Mucosa of descending colon (tissue), 3 donors: ENCODE measurements at regions not wholly inside any gene's neighbourhood (a gene's known extent, or its start where the extent isn't known, plus 50 kb on each side); places are given as distances from the start of the nearest gene placed in this dataset.

Source experiments
- ATAC-seq: fragments of 200-7000 bp; cut with Tn5 transposase; one replicate; pipeline ENCODE4 v1.9.1; 2020; ENCODE audit warnings: mild to moderate bottlenecking, moderate library complexity
- DNase-seq, 3 donors: peaks; one replicate each; pipeline ENCODE4 v3.0.0-alpha.2; 2020
- H3K36me3 ChIP-seq: fragments of 200-600 bp; one replicate; pipeline ENCODE4 v1.8.0; 2021; ENCODE audit warnings: low read depth, mild to moderate bottlenecking
- H3K4me1 ChIP-seq: fragments of 200-600 bp; one replicate; pipeline ENCODE4 v1.8.0; 2021; ENCODE audit warnings: low read depth, mild to moderate bottlenecking
- H3K4me3 ChIP-seq: fragments of 200-600 bp; one replicate; pipeline ENCODE4 v1.8.0; 2021; ENCODE audit warnings: mild to moderate bottlenecking
- H3K9me3 ChIP-seq: fragments of 200-600 bp; one replicate; pipeline ENCODE4 v1.8.0; 2021; ENCODE audit warnings: mild to moderate bottlenecking
- CTCF ChIP-seq: fragments of 200-600 bp; IDR thresholded peaks from one replicate; pipeline ENCODE4 v1.8.0; 2022; ENCODE audit warnings: antibody characterized with exemption, mild to moderate bottlenecking
- intact Hi-C, 2 donors: fragments of 100-400 bp; cut with DNase I in 1 of 2; cut with micrococcal nuclease in 1 of 2; formaldehyde crosslinking; loops; one replicate each; pipeline versions ENCODE4 v1.11.0 to v1.11.1; 2022; cut with DNase I, micrococcal nuclease
- donor health status: DM: no; HTN: no; CAD: no; lungs with moderate emphysema.
- donor health status: DM: no; HTN: no; CAD: no.
- donor health status: DM: no; HTN: yes; CAD: no.

- Histone ChIP-seq H3K4me1 (peaks cover 5% of the 10 kb centered on the region), H3K4me3 (no peak overlapping the region), H3K36me3 (no peaks in the 10 kb centered on the region), H3K9me3 (no peaks in the 10 kb centered on the region)
- DNase-seq = peak in 1 of 3 donors; percentile 7
- TF ChIP-seq CTCF = no peak
- intact Hi-C loops = no loop called here
- ATAC-seq = peak; percentile 72
These were observed 179.5 kb upstream of the RNF32 start for GRCh38 chr7:156460858-156461627.

DNA sequence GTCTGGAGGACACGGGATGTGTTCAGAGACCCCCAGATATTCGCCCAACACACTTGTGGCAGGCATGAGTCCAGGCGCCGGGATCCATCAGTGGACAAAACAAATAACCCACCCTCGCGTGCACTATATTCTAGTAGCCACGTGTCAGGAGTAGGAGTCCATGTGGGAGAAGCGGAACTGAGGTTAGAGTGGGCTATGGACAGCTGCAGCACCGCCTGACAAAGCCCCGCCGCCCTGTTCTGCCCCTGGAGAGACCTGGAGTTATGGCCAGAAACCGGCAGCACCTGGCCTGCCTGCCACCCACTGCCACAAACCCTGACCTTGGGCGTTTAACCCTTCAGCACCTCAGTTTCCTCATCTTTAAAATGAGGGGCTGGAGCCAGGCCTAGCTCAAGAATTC, 181.0 kb upstream of the RNF32 start:
- no peak for ATAC-seq
- DNase-seq = no peak
- Histone ChIP-seq H3K36me3 (no peaks in the 10 kb centered on the region), H3K4me1 (peaks cover 5% of the 10 kb centered on the region), H3K4me3 (no peak overlapping the region), H3K9me3 (no peaks in the 10 kb centered on the region)
- intact Hi-C loops = no loop called here
- TF ChIP-seq CTCF = no peak

DNA sequence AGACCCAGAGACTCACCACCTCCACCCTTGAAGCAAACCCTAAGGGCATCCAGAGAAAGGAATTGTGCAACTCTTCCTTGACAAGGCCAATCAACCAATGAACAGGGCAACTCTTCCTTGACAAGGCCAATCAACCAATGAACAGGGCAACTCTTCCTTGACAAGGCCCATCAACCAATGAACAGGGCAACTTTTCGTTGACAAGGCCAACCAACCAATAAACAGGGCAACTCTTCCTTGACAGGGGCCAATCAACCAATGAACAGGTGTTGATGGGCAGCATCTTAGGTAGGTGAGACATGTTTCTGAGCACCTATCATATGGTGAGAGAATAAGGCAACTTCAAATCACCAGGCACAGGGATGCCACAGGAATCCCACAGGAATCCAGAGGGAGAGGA, 181.5 kb upstream of the RNF32 start:
- TF ChIP-seq CTCF = no peak
- intact Hi-C loops = no loop called here
- H3K36me3 ChIP-seq = no peaks in the 10 kb centered on the region

DNA sequence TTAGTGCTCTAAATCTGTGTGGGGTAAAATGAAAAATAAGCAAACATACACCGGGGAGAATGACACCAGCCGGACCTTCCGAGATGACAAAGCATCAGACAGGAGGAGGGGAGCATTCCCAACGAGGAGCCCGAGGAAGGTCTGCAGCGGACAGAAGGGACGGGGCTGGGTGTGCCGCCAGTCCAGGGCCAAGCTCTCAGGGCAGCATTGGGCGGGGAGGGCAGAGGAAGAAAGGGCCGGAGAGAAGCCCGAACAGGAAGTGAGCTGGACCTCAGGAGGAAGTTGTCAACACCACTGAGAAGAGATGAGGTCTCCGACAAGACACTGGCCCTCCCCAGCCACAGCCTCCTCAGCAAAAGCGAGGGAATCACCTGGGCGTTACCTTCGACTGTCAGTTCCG, 182.6 kb upstream of the RNF32 start:
- Histone ChIP-seq H3K36me3 (no peaks in the 10 kb centered on the region), H3K9me3 (no peaks in the 10 kb centered on the region), H3K4me3 (no peak overlapping the region), H3K4me1 (peaks cover 5% of the 10 kb centered on the region)
- DNase-seq (no peak), ATAC-seq (no peak)
- intact Hi-C loops = no loop called here
- no peak for TF ChIP-seq CTCF

More for the DNA sequence above, 181.5 kb upstream of the RNF32 start:
- peaks cover 5% of the 10 kb centered on the region for H3K4me1 ChIP-seq
- ATAC-seq (no peak), DNase-seq (no peak)
- H3K4me3 ChIP-seq = no peak overlapping the region
- H3K9me3 ChIP-seq = no peaks in the 10 kb centered on the region

GRCh38 chr7:156456503-156457115, 184.0 kb upstream of the RNF32 start:
- no peak for TF ChIP-seq CTCF
- Histone ChIP-seq H3K9me3 (no peaks in the 10 kb centered on the region), H3K4me3 (no peak overlapping the region), H3K36me3 (no peaks in the 10 kb centered on the region), H3K4me1 (peaks cover 5% of the 10 kb centered on the region)
- intact Hi-C loops = no loop called here
- DNase-seq (peak in 1 of 3 donors; percentile 51), ATAC-seq (peak; percentile 86)
